ENCODE measurements at regions not wholly inside any gene's neighbourhood (a gene's known extent, or its start where the extent isn't known, plus 50 kb on each side); places are given as distances from the start of the nearest gene placed in this dataset.

GRCh38 chr7:117975476-117975875 lies 102.2 kb upstream of the CTTNBP2 start:
- no peak for TF ChIP-seq CTCF (IDR thresholded peaks at IDR 0.05; ENCODE audit: low read depth, low read length)
- TF ChIP-seq EZH2phosphoT487 (IDR thresholded peaks at IDR 0.05; ENCODE audit: low read depth), result no peak

All from OCI-LY3 (cell line).